Esophagus muscularis mucosa (tissue), 3 donors: ENCODE measurements at regions not wholly inside any gene's neighbourhood (a gene's known extent, or its start where the extent isn't known, plus 50 kb on each side); places are given as distances from the start of the nearest gene placed in this dataset.

Experiments
- POLR2A ChIP-seq: fragments of 450-650 bp; IDR thresholded peaks from one replicate; pipeline ENCODE4 v1.6.1; 2017; ENCODE audit warnings: antibody characterized with exemption, moderate library complexity, mild to moderate bottlenecking, low read depth
- POLR2AphosphoS5 ChIP-seq, 2 donors: sonication (generic); formaldehyde crosslinking; IDR thresholded peaks; one replicate each; pipeline ENCODE4 v1.6.1; 2017; ENCODE audit warnings: antibody characterized with exemption in 2 of 2
- TF ChIP-seq, protein P1 (sequence below), 3 experiments: fragments of 200-600 bp in 2 of 3; fragments of 450-650 bp in 1 of 3; sonication (generic) in 2 of 3; IDR thresholded peaks; one replicate each; pipeline ENCODE4 v1.5.1; 2017 to 2019; ENCODE audit warnings: antibody characterized with exemption in 3 of 3, mild to moderate bottlenecking in 2 of 3, moderate library complexity in 1 of 3

DNA sequence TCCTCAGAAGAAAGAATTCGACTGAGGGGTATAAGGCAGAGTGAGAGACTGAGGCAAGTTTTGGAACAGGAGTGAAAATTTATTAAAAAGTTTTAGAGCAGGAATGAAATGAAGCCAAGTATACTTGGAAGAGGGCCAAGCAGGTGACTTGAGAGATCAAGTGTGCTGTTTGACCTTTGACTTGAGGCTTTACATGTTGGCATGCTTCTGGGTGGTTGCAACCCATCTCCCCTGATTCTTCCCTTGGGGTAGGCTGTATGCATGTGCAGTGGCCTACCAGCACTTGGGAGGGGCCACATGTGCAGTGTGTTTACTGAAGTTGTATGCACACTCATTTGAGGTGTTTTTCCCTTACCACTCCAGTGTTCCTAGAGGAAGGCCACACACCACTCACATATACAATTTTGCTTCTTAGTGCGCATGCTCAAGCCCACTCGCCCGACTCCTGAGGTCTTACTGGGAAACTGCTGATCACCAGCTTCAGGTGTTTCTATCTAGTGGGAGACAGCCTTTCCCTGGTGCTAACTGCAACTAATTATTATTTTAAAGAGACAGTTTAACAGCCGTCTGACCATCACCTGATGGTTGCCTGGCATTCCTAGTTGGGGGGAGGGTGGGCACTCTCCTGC, 61.5 kb upstream of the CADPS start:
- TF ChIP-seq, protein P1, sequence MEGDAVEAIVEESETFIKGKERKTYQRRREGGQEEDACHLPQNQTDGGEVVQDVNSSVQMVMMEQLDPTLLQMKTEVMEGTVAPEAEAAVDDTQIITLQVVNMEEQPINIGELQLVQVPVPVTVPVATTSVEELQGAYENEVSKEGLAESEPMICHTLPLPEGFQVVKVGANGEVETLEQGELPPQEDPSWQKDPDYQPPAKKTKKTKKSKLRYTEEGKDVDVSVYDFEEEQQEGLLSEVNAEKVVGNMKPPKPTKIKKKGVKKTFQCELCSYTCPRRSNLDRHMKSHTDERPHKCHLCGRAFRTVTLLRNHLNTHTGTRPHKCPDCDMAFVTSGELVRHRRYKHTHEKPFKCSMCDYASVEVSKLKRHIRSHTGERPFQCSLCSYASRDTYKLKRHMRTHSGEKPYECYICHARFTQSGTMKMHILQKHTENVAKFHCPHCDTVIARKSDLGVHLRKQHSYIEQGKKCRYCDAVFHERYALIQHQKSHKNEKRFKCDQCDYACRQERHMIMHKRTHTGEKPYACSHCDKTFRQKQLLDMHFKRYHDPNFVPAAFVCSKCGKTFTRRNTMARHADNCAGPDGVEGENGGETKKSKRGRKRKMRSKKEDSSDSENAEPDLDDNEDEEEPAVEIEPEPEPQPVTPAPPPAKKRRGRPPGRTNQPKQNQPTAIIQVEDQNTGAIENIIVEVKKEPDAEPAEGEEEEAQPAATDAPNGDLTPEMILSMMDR (IDR thresholded peaks at IDR 0.05) = no peak
- no peak for TF ChIP-seq POLR2AphosphoS5 (IDR thresholded peaks at IDR 0.05)
- no peak for TF ChIP-seq POLR2A
